ENCODE measurements at regions not wholly inside any gene's neighbourhood (a gene's known extent, or its start where the extent isn't known, plus 50 kb on each side); places are given as distances from the start of the nearest gene placed in this dataset.

- Histone ChIP-seq H3K36me3 (ENCODE audit: control insufficient read depth in 2 of 3, insufficient read depth in 3 of 3, low read length in 3 of 3) (no peaks in the 10 kb centered on the region), H3K9me3 (ENCODE audit: control insufficient read depth in 2 of 3, insufficient read depth in 1 of 3, low read length in 3 of 3) (no peaks in the 10 kb centered on the region), H3K4me3 (ENCODE audit: low read length in 3 of 3) (no peak overlapping the region), H3K27ac (ENCODE audit: low read depth in 2 of 2, low read length in 2 of 2) (no peak overlapping the region), H3K27me3 (ENCODE audit: control insufficient read depth, insufficient read depth, low read length) (no peaks in the 10 kb centered on the region), H3K9ac (ENCODE audit: low read length in 3 of 3) (no peak overlapping the region), H3K4me1 (ENCODE audit: control insufficient read depth in 2 of 3, insufficient read depth in 2 of 3, low read depth in 1 of 3, low read length in 3 of 3) (no peaks in the 10 kb centered on the region)
- TF ChIP-seq, protein P1, sequence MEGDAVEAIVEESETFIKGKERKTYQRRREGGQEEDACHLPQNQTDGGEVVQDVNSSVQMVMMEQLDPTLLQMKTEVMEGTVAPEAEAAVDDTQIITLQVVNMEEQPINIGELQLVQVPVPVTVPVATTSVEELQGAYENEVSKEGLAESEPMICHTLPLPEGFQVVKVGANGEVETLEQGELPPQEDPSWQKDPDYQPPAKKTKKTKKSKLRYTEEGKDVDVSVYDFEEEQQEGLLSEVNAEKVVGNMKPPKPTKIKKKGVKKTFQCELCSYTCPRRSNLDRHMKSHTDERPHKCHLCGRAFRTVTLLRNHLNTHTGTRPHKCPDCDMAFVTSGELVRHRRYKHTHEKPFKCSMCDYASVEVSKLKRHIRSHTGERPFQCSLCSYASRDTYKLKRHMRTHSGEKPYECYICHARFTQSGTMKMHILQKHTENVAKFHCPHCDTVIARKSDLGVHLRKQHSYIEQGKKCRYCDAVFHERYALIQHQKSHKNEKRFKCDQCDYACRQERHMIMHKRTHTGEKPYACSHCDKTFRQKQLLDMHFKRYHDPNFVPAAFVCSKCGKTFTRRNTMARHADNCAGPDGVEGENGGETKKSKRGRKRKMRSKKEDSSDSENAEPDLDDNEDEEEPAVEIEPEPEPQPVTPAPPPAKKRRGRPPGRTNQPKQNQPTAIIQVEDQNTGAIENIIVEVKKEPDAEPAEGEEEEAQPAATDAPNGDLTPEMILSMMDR (IDR thresholded peaks at IDR 0.05; ENCODE audit: borderline replicate concordance, extremely low read depth, insufficient read depth) = no peak
- FAIRE-seq (no peak), DNase-seq (no peak)
- intact Hi-C loops (cut with DNase I) = no loop called here
Observed at GRCh38 chr4:139611391-139611790, 54.2 kb upstream of the MGST2 start.

- Histone ChIP-seq H3K4me1 (ENCODE audit: control insufficient read depth in 2 of 3, insufficient read depth in 2 of 3, low read depth in 1 of 3, low read length in 3 of 3) (no peaks in the 10 kb centered on the region), H3K4me3 (ENCODE audit: low read length in 3 of 3) (no peak overlapping the region), H3K9ac (ENCODE audit: low read length in 3 of 3) (no peak overlapping the region), H3K36me3 (ENCODE audit: control insufficient read depth in 2 of 3, insufficient read depth in 3 of 3, low read length in 3 of 3) (no peaks in the 10 kb centered on the region), H3K27ac (ENCODE audit: low read depth in 2 of 2, low read length in 2 of 2) (no peak overlapping the region), H3K9me3 (ENCODE audit: control insufficient read depth in 2 of 3, insufficient read depth in 1 of 3, low read length in 3 of 3) (no peaks in the 10 kb centered on the region), H3K27me3 (ENCODE audit: control insufficient read depth, insufficient read depth, low read length) (no peaks in the 10 kb centered on the region)
- intact Hi-C loops (cut with DNase I) = loop anchor here (10.0 kb wide), 1 partner anchor 45 kb away; no protein-coding TSS in a partner anchor
- no peak for FAIRE-seq
- TF ChIP-seq, protein P1 (IDR thresholded peaks at IDR 0.05; ENCODE audit: borderline replicate concordance, extremely low read depth, insufficient read depth) = no peak
- no peak for DNase-seq
Observed at GRCh38 chr4:139609647-139610046, 53.6 kb upstream of the SETD7 start.

- H3K27me3 ChIP-seq (ENCODE audit: control insufficient read depth, insufficient read depth, low read length) = no peaks in the 10 kb centered on the region
- H3K9ac ChIP-seq (ENCODE audit: low read length in 3 of 3) = no peak overlapping the region
- no peaks in the 10 kb centered on the region for H3K9me3 ChIP-seq (ENCODE audit: control insufficient read depth in 2 of 3, insufficient read depth in 1 of 3, low read length in 3 of 3)
- H3K4me3 ChIP-seq (ENCODE audit: low read length in 3 of 3) = no peak overlapping the region
- FAIRE-seq (no peak), DNase-seq (no peak)
- H3K36me3 ChIP-seq (ENCODE audit: control insufficient read depth in 2 of 3, insufficient read depth in 3 of 3, low read length in 3 of 3) = no peaks in the 10 kb centered on the region
- H3K4me1 ChIP-seq (ENCODE audit: control insufficient read depth in 2 of 3, insufficient read depth in 2 of 3, low read depth in 1 of 3, low read length in 3 of 3) = no peaks in the 10 kb centered on the region
- TF ChIP-seq, protein P1 (IDR thresholded peaks at IDR 0.05; ENCODE audit: borderline replicate concordance, extremely low read depth, insufficient read depth) = no peak
- intact Hi-C loops (cut with DNase I) = loop anchor here (10.0 kb wide), 1 partner anchor 47 kb away; no protein-coding TSS in a partner anchor
- no peak overlapping the region for H3K27ac ChIP-seq (ENCODE audit: low read depth in 2 of 2, low read length in 2 of 2)
Observed at GRCh38 chr4:139607502-139608060, 51.6 kb upstream of the SETD7 start.
